Natural killer cell (primary cell): ENCODE measurements at regions not wholly inside any gene's neighbourhood (a gene's known extent, or its start where the extent isn't known, plus 50 kb on each side); places are given as distances from the start of the nearest gene placed in this dataset.

Experiments used
- ATAC-seq, 3 donors: fragments of 150-1000 bp in 2 of 3; fragments of 200-7000 bp in 1 of 3; cut with Tn5 transposase; 1 replicate in 1 of 3; 2 replicates in 2 of 3; pipeline ENCODE4 v1.10.0; 2021; ENCODE audit warnings: mild to moderate bottlenecking in 2 of 3, moderate library complexity in 2 of 3
- DNase-seq, 2 donors: peaks; one replicate each; pipeline versions ENCODE4 v3.0.0 to v3.0.0-alpha.2; 2013 to 2021; ENCODE audit warnings: mixed read lengths in 1 of 2
- H3K27ac ChIP-seq: one replicate; pipeline ENCODE4 v1.5.1; 2013; ENCODE audit warnings: mild to moderate bottlenecking, low read length
- H3K27me3 ChIP-seq: one replicate; pipeline ENCODE4 v1.6.1; 2013; ENCODE audit warnings: low read length; ENCODE audit not compliant: control insufficient read depth, insufficient read depth
- H3K36me3 ChIP-seq: one replicate; pipeline ENCODE4 v1.6.1; 2013; ENCODE audit warnings: low read length; ENCODE audit not compliant: control insufficient read depth, insufficient read depth
- H3K4me1 ChIP-seq: one replicate; pipeline ENCODE4 v1.6.1; 2013; ENCODE audit warnings: low read length; ENCODE audit not compliant: control insufficient read depth, insufficient read depth
- H3K4me3 ChIP-seq: one replicate; pipeline ENCODE4 v1.5.1; 2013; ENCODE audit warnings: low read length
- H3K9me3 ChIP-seq: one replicate; pipeline ENCODE4 v1.6.1; 2013; ENCODE audit warnings: low read length; ENCODE audit not compliant: control insufficient read depth, insufficient read depth
- H3K27ac Mint-ChIP-seq, 2 donors: one replicate each; pipeline ENCODE4 v1.8.0; 2022; ENCODE audit warnings: mild to moderate bottlenecking in 2 of 2, mixed read lengths in 2 of 2, moderate library complexity in 1 of 2
- H3K27me3 Mint-ChIP-seq, 2 donors: one replicate each; pipeline ENCODE4 v1.8.0; 2022; ENCODE audit warnings: low read depth in 2 of 2, mixed read lengths in 2 of 2
- H3K36me3 Mint-ChIP-seq: one replicate; pipeline ENCODE4 v1.8.0; 2022; ENCODE audit warnings: mixed read lengths
- H3K4me1 Mint-ChIP-seq, 2 donors: one replicate each; pipeline ENCODE4 v1.8.0; 2022; ENCODE audit warnings: mixed read lengths in 2 of 2
- H3K4me3 Mint-ChIP-seq: one replicate; pipeline ENCODE4 v1.8.0; 2022; ENCODE audit warnings: mild to moderate bottlenecking, moderate library complexity, mixed read lengths
- H3K9me3 Mint-ChIP-seq, 2 donors: one replicate each; pipeline ENCODE4 v1.8.0; 2022; ENCODE audit warnings: mixed read lengths in 2 of 2
- WGBS: methylation state at CpG from one replicate; pipeline ENCODE4 v1.1.7; 2013; ENCODE audit warnings: missing lambda C conversion rate; ENCODE audit not compliant: insufficient coverage; 5-methylcytosine and 5-hydroxymethylcytosine counted together
- intact Hi-C: fragments of 100-400 bp; cut with micrococcal nuclease; formaldehyde crosslinking; loops from one replicate; pipeline ENCODE4 v1.14.2; 2022
- TF ChIP-seq, protein P1 (sequence below): fragments of 200-600 bp; IDR thresholded peaks from one replicate; pipeline ENCODE4 v1.8.0; 2022; ENCODE audit warnings: antibody characterized with exemption

DNA sequence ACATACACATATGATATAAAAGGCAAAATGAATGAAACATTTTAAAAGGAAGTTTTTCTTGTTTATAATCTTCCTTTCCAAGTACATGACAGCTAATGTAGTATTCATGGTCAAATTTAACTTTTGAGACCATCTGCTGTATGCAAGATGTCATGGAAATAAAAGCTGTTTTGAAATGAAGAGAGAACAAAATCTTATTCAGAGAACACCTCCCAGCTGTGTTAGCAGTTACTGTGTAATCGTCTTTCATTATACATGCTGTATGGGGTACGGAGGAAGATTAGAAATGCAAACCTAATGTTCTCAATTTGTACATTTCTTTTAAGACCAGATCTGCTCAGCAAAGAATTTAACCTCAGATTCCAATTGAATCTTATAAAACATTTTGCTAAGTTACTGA, 1182.3 kb downstream of the OTOL1 start:
- Mint-ChIP-seq H3K4me3 (no peak overlapping the region), H3K27me3 (no peaks in the 10 kb centered on the region), H3K36me3 (no peaks in the 10 kb centered on the region), H3K9me3 (peaks cover 2 to 6% of the 10 kb centered on the region in 2 donors), H3K4me1 (no peaks in the 10 kb centered on the region), H3K27ac (no peak overlapping the region)
- Histone ChIP-seq H3K9me3 (no peaks in the 10 kb centered on the region), H3K27ac (no peak overlapping the region), H3K4me1 (no peaks in the 10 kb centered on the region), H3K36me3 (no peaks in the 10 kb centered on the region), H3K4me3 (no peak overlapping the region), H3K27me3 (no peaks in the 10 kb centered on the region)
- intact Hi-C loops, result no loop called here
- ATAC-seq, result no peak
- WGBS, result no CpG with 5 or more reads among the region's 2 CpGs
- TF ChIP-seq, protein P1, sequence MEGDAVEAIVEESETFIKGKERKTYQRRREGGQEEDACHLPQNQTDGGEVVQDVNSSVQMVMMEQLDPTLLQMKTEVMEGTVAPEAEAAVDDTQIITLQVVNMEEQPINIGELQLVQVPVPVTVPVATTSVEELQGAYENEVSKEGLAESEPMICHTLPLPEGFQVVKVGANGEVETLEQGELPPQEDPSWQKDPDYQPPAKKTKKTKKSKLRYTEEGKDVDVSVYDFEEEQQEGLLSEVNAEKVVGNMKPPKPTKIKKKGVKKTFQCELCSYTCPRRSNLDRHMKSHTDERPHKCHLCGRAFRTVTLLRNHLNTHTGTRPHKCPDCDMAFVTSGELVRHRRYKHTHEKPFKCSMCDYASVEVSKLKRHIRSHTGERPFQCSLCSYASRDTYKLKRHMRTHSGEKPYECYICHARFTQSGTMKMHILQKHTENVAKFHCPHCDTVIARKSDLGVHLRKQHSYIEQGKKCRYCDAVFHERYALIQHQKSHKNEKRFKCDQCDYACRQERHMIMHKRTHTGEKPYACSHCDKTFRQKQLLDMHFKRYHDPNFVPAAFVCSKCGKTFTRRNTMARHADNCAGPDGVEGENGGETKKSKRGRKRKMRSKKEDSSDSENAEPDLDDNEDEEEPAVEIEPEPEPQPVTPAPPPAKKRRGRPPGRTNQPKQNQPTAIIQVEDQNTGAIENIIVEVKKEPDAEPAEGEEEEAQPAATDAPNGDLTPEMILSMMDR, result no peak
- DNase-seq, result no peak

DNA sequence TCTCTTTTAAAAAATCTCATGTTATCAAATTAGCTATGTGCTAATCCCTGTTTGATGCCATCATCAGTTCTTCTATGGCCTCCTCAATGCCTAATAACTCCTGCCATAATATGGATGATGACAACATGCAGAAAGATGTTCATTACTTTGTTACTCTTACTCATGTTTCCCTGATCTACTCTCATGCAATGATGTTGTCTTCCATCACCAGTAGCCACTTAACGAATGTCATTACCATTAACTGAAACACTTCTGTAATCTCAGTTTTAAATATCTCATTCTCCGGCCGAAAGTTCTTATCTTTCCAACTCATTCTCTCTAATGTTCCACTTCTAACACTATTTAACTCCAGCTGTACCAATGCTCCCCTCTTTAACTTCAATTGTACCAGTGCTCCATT, 1187.7 kb downstream of the OTOL1 start:
- H3K27me3 Mint-ChIP-seq, result no peaks in the 10 kb centered on the region
- H3K9me3 Mint-ChIP-seq, result peaks cover 16 to 23% of the 10 kb centered on the region in 2 donors
- intact Hi-C loops, result no loop called here
- H3K36me3 Mint-ChIP-seq, result no peaks in the 10 kb centered on the region
- TF ChIP-seq, protein P1, result no peak
- no peak for DNase-seq
- Histone ChIP-seq H3K27me3 (no peaks in the 10 kb centered on the region), H3K36me3 (no peaks in the 10 kb centered on the region), H3K4me3 (no peak overlapping the region), H3K9me3 (no peaks in the 10 kb centered on the region), H3K27ac (no peak overlapping the region), H3K4me1 (no peaks in the 10 kb centered on the region)
- no peak for ATAC-seq
- no peak overlapping the region for H3K27ac Mint-ChIP-seq
- H3K4me1 Mint-ChIP-seq, result no peaks in the 10 kb centered on the region
- no peak overlapping the region for H3K4me3 Mint-ChIP-seq
- WGBS, result 61% methylated on average over 3 of the region's 3 CpGs

DNA sequence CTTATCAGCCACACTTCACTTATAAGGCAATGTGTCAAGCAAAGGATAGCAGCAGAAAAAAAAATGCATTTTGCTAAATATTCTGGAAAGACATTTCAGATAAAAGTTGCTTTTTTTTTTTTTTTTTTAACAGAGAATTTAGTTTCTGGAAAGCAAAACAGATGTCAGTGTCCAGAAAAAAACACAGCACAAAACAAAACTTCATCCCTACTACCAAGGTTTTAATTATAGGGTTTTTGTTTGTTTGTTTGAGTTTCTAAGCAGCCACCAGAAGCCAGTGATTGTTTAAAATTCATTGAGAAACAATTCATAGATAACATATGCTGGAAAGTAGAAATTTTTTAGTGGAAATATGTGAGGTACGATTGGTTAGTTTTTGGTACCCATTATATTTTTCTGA, 1202.7 kb downstream of the OTOL1 start:
- DNase-seq, result no peak
- H3K9me3 Mint-ChIP-seq, result peaks cover 2 to 4% of the 10 kb centered on the region in 2 donors
- H3K4me3 ChIP-seq, result no peak overlapping the region
- no peaks in the 10 kb centered on the region for H3K4me1 Mint-ChIP-seq
- no peak overlapping the region for H3K27ac Mint-ChIP-seq
- H3K27me3 ChIP-seq, result no peaks in the 10 kb centered on the region
- H3K27me3 Mint-ChIP-seq, result no peaks in the 10 kb centered on the region
- intact Hi-C loops, result no loop called here
- no peaks in the 10 kb centered on the region for H3K36me3 ChIP-seq
- TF ChIP-seq, protein P1, result no peak
- no peak overlapping the region for H3K27ac ChIP-seq
- ATAC-seq, result no peak
- H3K4me1 ChIP-seq, result no peaks in the 10 kb centered on the region
- no peak overlapping the region for H3K4me3 Mint-ChIP-seq
- no peaks in the 10 kb centered on the region for H3K9me3 ChIP-seq
- no peaks in the 10 kb centered on the region for H3K36me3 Mint-ChIP-seq
- WGBS, result no CpG with 5 or more reads among the region's 1 CpG

DNA sequence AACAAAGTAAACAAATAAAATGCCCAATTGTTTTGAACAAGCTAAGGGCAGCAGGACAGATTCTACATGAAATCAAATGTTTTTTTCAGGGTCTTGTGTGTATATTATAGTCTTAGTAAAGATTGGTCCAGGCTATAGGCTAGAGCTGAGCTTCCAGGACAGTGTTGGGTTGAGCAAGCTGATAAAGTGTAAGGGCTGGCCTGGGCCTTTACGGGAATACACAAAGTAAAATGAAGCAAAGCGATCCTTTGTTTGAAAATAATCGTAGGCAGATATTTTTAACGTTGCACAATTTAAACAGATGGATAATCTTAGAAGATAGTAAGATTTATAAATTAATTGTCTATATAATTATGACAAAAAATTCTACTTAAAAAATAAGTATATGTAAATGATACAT, 1204.6 kb downstream of the OTOL1 start:
- Mint-ChIP-seq H3K27ac (no peak overlapping the region), H3K4me3 (no peak overlapping the region), H3K9me3 (peaks cover 2 to 4% of the 10 kb centered on the region in 2 donors), H3K27me3 (no peaks in the 10 kb centered on the region), H3K4me1 (no peaks in the 10 kb centered on the region), H3K36me3 (no peaks in the 10 kb centered on the region)
- TF ChIP-seq, protein P1, result no peak
- DNase-seq, result no peak
- Histone ChIP-seq H3K27me3 (no peaks in the 10 kb centered on the region), H3K27ac (no peak overlapping the region), H3K9me3 (no peaks in the 10 kb centered on the region), H3K4me3 (no peak overlapping the region), H3K4me1 (no peaks in the 10 kb centered on the region), H3K36me3 (no peaks in the 10 kb centered on the region)
- ATAC-seq, result no peak
- WGBS, result 97% methylated on average over 2 of the region's 4 CpGs
- intact Hi-C loops, result no loop called here
